ENCODE measurements at regions not wholly inside any gene's neighbourhood (a gene's known extent, or its start where the extent isn't known, plus 50 kb on each side); places are given as distances from the start of the nearest gene placed in this dataset.
"Not testable (repeated sequence)": the region's sequence is repeated elsewhere in the genome, so short reads cannot be mapped to it uniquely, and the experiment has no call there.

GRCh38 chr9:74078647-74079046 lies 418.5 kb upstream of the RORB start:
- DNase-seq (ENCODE audit: low spot score) (peak; percentile 73), FAIRE-seq (no peak)

GRCh38 chr9:74080652-74081051 lies 416.5 kb upstream of the RORB start:
- not testable (repeated sequence) for DNase-seq (ENCODE audit: low spot score); FAIRE-seq

DNA sequence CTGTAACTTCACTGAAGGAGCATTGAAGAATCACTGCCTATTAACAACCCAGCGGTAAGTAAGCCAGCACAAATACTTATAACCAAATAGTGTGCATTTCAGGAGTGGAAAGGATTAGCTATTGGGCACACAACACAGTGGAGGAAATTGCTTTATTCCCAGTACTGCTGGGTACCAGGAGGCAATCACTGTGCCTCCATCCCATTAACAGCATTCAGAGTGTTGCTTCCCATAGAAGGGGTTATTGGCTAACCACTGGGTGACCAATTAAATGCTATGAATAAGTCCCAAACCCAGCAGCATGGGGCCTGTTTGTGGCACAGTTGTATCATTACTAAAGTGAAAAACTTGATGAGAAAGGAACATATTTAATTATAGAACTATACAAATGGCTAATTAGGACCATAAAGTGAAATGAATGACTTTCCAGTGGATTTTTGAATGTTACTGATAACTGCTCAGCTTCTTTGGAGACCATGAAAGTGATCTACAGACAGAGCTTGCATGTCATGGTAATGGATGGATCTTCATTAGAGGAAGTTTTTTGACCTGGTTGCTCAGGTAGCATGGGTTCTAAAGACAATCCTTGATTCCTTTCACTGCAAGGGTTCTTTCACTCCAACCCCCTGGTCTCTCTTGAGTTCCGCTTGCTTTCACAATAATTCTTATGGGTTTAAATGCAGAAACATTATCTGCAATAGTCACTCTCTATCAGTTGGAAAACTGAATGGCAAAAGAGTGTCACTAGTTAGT lies 413.3 kb upstream of the RORB start:
- FAIRE-seq = no peak
- DNase-seq (ENCODE audit: low spot score) = no peak

DNA sequence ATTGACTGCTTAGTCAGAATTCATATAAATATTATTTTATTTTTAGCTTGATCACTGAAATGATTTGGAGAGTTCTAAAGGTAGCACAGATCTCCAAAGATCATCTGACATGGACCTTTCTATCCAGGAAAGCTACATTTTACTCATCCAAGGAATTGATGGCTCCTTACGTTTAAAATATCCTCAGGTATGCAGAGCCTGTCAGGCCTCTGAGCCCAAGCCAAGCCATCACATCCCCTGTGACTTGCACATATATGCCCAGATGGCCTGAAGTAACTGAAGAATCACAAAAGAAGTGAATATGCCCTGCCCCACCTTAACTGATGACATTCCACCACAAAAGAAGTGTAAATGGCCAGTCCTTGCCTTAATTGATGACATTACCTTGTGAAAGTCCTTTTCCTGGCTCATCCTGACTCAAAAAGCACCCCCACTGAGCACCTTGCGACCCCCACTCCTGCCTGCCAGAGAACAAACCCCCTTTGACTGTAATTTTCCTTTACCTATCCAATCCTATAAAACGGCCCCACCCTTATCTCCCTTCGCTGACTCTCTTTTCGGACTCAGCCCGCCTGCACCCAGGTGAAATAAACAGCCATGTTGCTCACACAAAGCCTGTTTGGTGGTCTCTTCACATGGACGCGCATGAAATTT lies 411.6 kb upstream of the RORB start:
- DNase-seq (ENCODE audit: low spot score); FAIRE-seq: not testable (repeated sequence)

DNA sequence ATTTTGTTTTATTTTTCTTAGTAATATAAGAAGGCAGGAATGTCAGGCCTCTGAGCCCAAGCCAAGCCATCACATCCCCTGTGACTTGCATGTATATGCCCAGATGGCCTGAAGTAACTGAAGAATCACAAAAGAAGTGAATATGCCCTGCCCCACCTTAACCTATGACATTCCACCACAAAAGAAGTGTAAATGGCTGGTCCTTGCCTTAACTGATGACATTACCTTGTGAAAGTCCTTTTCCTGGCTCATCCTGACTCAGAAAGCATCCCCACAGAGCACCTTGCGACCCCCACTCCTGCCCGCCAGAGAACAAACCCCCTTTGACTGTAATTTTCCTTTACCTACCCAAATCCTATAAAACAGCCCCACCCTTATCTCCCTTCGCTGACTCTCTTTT lies 406.2 kb upstream of the RORB start:
- not testable (repeated sequence) for FAIRE-seq; DNase-seq (ENCODE audit: low spot score)

DNA sequence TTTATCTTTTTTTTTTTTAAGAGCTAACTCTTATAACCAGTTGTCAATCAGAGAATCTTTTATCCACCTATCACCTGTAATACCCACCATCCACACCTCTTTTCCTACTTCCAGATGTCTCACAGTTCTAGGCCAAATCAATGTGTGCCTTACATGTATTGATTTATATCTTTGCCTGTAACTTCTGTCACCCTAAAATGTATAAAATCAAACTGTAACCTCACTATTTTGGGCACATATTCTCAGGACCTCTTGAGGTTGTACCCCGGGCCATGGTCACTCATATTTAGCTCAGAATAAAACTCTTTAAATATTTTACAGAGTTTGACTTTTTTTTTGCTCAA lies 404.7 kb upstream of the RORB start:
- no peak for DNase-seq (ENCODE audit: low spot score)
- no peak for FAIRE-seq

- FAIRE-seq = not testable (repeated sequence)
Observed at GRCh38 chr9:74094037-74094436, 403.1 kb upstream of the RORB start.

DNA sequence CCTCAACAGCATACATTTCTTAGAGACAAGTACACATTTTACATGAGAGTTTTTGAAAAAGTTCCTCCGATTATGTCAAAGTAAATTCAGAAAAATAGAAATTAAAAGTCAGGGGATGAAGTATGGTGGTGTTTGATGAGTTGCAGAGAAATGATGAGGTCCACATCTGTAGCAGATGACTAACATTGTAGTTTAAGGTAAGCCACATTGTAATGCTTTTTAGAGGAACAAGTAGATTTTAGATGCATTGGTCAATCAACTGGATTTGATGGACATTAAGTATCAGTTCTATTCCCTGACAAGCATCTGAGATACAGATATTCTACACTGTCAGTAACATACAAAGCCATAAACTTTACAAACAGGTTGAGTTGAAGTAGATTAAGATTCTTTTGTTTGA lies 402.4 kb upstream of the RORB start:
- FAIRE-seq (no peak), DNase-seq (ENCODE audit: low spot score) (no peak)

More at GRCh38 chr9:74094037-74094436, 403.1 kb upstream of the RORB start:
- DNase-seq (ENCODE audit: low spot score) = not testable (repeated sequence)

- DNase-seq (ENCODE audit: low spot score) = no peak
- no peak for FAIRE-seq
Observed at GRCh38 chr9:74095925-74096324, 401.2 kb upstream of the RORB start.

DNA sequence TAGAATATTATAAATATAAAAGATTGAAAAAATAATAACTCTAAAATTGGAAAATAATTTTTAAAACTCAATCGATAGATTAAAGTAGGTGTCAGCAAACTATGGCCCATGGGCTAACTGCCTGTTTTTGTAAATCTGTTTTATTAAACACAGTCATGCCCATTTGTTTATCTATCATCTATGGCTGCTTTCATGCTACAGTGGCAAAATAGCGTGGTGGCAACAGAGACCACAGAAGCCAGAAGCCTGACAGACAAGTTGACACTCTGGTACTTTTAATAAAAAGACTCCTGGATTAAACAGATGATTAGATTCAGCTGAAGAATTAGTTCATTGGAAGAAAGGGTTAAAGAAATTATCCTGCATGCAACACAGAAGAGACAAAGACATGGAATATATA lies 400.7 kb upstream of the RORB start:
- DNase-seq (ENCODE audit: low spot score) (no peak), FAIRE-seq (no peak)

DNA sequence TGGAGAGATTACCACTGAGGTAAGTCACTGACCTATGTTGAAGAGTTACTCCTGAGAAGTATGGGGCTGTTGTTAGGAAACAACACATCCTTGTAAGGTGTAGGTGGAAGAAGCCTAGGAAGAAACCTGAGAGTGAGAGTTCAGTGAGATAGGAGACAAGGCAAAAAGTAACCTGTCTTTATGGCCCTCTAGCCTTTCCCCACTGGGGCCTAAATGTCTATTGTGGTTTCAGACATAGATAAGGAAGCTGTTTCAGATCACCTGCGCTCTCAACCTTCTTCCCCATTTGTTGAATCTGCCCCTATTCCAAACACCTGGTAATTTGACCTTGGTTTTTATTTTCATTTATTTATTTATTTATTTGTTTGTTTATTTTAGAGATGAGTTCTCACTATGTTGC lies 397.1 kb upstream of the RORB start:
- DNase-seq (ENCODE audit: low spot score) (no peak), FAIRE-seq (no peak)

DNA sequence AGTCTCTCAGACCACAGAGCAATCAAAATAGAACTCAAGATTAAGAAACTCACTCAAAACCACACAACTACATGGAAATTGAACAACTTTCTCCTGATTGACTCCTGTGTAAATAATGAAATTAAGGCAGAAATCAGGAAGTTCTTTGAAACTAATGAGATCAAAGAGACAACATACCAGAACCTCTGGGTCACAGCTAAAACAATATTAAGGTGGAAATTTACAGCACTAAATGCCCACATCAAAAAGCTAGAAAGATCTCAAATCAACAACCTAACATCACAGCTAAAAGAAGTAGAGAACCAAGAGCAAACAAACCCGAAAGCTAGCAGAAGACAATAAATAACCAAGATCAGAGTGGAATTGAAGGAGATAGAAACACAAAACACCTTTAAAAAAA lies 395.0 kb upstream of the RORB start:
- DNase-seq (ENCODE audit: low spot score); FAIRE-seq: not testable (repeated sequence)

- DNase-seq (ENCODE audit: low spot score) = no peak
- no peak for FAIRE-seq
Observed at GRCh38 chr9:74102702-74103101, 394.4 kb upstream of the RORB start.

DNA sequence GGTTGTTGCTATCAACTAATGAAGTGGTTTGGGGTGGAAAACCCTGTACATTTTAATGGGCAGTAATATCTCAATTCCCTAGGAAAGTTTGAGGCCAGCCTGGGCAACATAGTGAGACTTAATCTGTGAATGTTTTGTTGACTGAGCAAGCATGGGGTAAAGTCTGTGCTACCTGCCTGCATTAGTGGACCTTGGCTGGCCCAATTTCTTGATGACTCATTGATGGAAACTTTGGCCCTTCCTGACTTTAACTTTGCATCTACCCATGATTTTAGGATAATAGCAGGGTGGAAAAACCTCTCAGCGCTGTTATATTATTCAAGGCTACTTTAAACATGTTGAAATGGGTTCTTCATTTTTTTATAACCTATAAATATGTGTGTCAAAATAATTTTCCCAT lies 389.4 kb upstream of the RORB start:
- DNase-seq (ENCODE audit: low spot score) (no peak), FAIRE-seq (no peak)

DNA sequence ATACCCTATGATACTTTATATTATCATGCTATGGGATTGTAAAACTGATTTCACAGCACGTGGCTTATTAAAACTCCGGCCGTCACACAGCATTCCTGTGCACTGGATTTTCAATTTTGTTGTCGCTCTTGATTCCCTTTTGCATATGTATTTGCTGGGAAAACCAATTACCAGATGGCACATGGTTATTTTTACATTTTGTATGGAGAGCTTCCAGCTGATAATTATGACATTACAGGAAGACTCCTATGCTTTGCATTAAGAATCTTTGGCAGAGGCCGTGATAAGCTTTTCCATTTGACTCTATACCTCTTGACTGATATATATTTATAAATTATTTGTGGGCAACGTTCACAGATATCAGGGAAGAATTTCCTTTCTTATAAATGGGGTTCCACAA lies 381.2 kb upstream of the RORB start:
- FAIRE-seq (no peak), DNase-seq (ENCODE audit: low spot score) (no peak)

DNA sequence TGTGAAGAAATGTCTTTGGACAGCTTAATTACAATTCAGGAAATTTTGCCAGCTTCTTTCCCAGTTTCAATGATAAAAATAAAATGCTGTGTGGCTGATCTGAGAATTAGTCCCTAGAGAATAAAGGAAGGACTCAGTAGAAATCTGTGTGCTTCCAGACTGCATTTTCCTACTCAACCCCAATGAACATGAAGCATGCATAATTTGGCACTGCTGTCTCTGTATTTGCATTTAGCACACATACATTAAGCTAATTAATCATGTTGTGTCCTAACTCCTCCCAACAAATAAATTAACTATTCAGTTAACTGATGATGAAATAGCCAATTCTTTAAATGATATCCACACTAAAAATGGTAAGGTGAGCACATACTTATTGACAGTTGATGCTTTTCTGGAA lies 380.0 kb upstream of the RORB start:
- DNase-seq (ENCODE audit: low spot score) (no peak), FAIRE-seq (no peak)

DNA sequence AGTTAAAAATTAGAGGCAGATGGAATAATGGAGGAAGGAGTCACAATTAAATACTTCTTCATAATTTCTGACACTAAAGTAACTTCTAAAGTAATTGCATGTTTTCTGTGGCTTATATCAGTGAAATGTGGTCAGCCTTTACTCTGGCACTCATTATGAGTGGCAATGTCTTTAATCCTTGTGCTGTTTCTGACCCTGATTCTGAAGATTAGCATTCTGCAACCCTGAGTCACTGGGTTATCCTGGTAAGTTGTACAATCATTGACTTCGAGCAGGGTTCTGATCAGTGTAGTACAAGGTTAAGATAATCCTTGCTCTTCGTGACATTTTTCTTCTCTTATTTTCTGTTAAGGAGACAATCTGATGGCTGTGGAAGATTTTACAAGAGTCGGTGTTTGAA lies 379.4 kb upstream of the RORB start:
- DNase-seq (ENCODE audit: low spot score) (no peak), FAIRE-seq (no peak)

- DNase-seq (ENCODE audit: low spot score) (no peak), FAIRE-seq (no peak)
Observed at GRCh38 chr9:74120061-74120460, 377.1 kb upstream of the RORB start.

DNA sequence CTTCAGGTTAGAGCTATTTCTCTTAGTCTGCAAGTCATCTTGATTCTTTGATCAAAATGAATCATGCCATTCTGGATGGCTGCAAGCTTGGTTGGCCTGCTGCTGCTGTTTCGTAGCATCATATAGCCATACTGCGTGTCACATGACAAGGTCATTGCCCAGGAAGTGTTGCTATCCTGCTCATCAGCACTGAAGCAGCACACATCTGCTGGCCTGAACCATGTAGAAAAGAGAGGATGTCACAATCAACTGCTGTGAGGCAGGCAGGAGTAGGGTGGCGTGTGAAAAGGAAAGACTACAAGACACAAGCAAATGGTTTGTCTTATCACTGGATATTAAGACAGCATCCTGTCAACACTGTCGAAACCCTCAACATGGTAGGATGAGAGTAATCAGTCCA lies 376.7 kb upstream of the RORB start:
- DNase-seq (ENCODE audit: low spot score) = no peak
- peak; percentile 87 for FAIRE-seq

DNA sequence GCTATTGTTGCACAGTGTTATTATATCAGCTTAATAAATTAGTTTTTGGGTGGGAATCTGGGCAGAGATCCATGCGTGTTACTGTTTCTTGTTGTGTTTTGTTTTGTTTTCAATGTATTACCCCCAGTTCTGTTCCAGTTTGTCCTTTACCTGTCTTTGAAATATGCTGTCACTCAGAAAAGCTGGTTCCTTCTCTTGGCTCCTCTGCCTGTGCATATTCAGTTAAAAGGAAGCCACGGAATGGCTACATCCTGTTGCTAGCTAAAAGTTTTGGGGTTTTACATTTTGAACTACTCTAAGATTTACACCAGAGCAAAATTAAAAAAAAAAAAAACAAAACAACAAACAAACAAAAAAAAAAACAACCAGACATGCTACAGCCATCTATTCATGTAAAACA lies 374.9 kb upstream of the RORB start:
- FAIRE-seq (no peak), DNase-seq (ENCODE audit: low spot score) (no peak)

- DNase-seq (ENCODE audit: low spot score) = no peak
- no peak for FAIRE-seq
Observed at GRCh38 chr9:74122661-74123060, 374.5 kb upstream of the RORB start.

DNA sequence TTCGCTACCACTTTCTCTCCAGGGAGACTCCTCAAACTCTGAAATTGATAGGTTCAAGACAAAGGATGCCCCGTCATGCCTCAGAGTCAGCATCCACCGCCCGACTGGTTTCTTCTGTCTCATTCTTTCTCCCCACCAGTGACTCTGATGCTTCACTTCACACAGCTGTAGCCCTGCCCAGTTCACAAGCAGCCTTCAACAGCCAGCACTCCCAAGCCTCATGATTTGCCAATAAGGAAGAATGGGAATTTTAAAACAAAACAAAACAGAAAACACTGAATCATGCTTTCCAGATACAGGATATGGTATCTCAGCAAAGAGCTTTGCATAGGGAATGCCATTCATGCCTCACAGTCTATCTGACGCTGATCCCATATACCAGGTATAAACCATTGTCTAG lies 371.2 kb upstream of the RORB start:
- no peak for DNase-seq (ENCODE audit: low spot score)
- no peak for FAIRE-seq

DNA sequence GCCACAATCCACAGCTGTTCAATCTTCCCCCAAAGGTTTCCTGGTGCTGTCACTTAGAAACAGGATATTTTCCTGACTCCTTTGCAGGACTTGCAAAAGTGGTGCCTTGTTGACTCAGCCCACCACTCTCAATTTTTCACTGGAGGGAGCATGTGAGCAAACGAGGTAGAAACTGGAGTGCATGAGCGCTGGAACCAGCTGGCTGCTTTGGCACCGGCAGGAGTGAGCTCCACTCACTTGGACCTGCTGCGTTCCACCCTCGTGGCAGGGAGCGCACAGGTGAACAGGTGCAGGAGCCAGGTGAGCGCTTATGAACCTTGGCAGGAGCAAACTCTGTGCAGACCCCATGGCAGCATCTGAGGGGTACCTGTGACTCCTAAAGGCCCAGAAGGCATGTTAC lies 364.1 kb upstream of the RORB start:
- DNase-seq (ENCODE audit: low spot score) (no peak), FAIRE-seq (no peak)

Data from urothelium cell line (cell line).